ENCODE measurements at regions not wholly inside any gene's neighbourhood (a gene's known extent, or its start where the extent isn't known, plus 50 kb on each side); places are given as distances from the start of the nearest gene placed in this dataset.
A peak's percentile ranks its signal among the peaks of the same experiment; 100 is the strongest.

DNA sequence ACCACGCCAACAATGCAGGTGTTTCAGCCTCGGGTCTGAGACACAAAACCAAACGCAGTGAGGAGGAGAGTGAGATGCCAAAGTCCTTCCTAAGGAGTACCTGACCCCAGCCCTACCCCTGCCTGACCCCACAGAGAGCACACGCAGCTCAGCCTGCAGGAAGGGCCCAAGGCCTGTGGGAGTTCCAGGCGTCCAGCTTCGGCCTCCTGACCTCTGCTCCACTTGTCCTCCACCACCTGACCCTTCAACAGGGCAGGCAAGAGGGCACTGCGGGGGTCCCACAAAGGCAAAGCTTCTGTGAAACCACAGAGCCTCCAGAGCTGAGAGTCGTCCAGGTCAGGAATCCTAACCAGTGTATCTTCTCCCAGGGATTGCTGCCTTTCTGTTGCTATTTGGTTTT lies 122.0 kb upstream of the PPP2R2D start:
- intact Hi-C loops (cut with DNase I, micrococcal nuclease), result no loop called here
- no peak for DNase-seq
- no peak for ATAC-seq

DNA sequence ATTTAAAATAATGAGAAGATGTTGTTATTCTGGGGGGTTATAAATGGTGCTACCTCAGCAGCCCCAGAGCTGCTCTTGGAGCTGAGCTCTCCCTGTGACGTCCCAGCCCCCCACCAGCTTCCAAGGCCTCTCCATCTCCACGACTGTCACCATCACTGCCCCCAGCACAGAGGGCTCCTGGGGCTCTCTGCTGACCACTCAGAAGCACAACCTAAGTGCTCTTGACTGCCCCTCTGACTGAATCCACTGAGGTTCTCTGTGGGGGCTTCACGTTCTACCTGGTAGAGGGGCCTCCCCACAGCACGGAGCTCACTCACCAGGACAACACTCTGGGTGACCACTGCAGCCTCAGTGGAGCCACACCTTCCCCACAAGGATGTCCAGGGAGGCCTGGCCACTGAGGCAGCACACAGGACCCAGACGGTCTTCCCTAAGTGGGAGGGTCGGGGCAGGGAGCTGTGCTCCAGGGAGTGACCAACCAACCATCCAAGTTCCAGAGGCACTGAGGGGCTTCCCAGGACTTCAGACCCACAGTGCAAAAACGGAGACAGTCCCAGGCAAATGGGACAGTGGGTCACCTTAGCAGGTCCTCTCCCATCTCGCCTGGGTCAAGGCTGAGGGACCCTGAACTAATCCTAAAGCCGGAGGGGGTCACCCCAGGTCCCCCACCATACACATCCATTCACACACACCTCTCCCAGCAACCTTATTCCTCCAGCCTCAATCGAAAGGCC lies 121.0 kb upstream of the PPP2R2D start:
- ATAC-seq, result no peak
- intact Hi-C loops (cut with DNase I, micrococcal nuclease), result no loop called here
- no peak for DNase-seq

GRCh38 chr10:131781076-131781475 lies 119.7 kb upstream of the PPP2R2D start:
- ATAC-seq (no peak), DNase-seq (no peak)
- intact Hi-C loops (cut with DNase I, micrococcal nuclease), result no loop called here

- ATAC-seq, result no peak
- intact Hi-C loops (cut with DNase I, micrococcal nuclease), result no loop called here
- no peak for DNase-seq
These were observed 119.0 kb upstream of the PPP2R2D start for GRCh38 chr10:131781791-131782190.

DNA sequence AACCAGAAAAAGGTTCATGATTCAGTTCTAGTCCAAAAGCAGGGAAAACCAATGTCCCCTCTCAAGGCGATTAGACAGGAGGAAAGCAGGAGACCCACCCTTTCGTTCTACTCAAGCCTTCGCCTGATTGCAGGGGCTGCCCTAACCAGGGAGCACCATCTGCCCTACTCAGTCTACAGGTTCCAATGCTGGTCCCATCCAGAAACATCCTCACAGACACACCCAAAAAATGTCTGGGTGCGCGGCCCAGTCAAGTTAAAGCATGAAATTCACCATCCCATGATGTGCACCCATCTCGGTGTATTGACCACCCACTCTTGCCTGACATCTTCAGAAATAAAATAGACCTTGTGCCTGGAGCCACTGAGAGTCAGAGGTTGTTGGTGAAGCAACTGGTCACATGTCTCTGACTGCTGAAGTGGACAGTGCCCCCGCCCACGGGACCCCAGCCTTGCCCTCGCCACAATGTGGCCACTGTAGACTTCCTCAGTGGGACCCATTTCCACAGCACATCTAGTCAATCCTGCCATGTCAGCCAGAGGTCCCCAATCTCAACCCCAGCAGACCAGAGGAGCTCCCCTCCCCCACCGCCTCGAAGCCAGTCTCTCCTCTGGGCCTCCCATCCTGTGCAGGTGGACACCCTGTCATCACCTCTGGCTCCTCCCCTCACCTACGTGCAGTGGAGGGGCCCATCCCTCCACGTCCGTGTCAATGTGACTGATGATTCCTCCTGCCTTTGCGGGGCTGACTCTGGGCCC lies 116.3 kb upstream of the PPP2R2D start:
- no peak for DNase-seq
- no peak for ATAC-seq
- intact Hi-C loops (cut with DNase I, micrococcal nuclease), result no loop called here

- intact Hi-C loops (cut with DNase I, micrococcal nuclease), result no loop called here
- ATAC-seq (no peak), DNase-seq (no peak)
These were observed 115.7 kb upstream of the PPP2R2D start for GRCh38 chr10:131785121-131785460.

GRCh38 chr10:131786756-131787605 lies 113.8 kb upstream of the PPP2R2D start:
- intact Hi-C loops (cut with DNase I, micrococcal nuclease), result no loop called here
- DNase-seq, result peak in 1 of 2 donors; percentile 26
- ATAC-seq, result no peak

- intact Hi-C loops (cut with DNase I, micrococcal nuclease), result no loop called here
- ATAC-seq (no peak), DNase-seq (no peak)
These were observed 112.8 kb upstream of the PPP2R2D start for GRCh38 chr10:131787961-131788360.

DNA sequence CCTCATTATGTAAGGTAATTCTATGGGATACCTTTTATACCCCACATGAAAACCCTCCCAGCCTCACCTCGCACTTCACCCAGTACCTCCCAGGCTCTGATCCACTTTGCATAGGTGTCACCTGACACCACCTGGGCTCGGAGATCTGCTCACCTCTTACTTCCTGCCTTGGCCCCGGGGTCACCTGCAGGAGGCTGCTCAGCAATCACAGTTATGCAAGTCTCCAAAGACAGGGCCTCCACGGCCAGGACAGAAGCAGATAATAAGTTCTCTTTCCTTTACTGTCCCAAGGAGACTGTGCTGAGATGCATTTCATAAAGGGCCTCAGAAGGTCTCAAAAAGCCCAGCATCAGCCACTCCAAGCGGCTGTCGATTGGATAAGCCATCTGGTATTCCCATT lies 112.4 kb upstream of the PPP2R2D start:
- no peak for ATAC-seq
- no peak for DNase-seq
- intact Hi-C loops (cut with DNase I, micrococcal nuclease), result no loop called here

- intact Hi-C loops (cut with DNase I, micrococcal nuclease), result no loop called here
- no peak for DNase-seq
These were observed 111.3 kb upstream of the PPP2R2D start for GRCh38 chr10:131789516-131789915.

GRCh38 chr10:131790021-131790420 lies 110.8 kb upstream of the PPP2R2D start:
- intact Hi-C loops (cut with DNase I, micrococcal nuclease), result no loop called here
- DNase-seq (no peak), ATAC-seq (no peak)

More at GRCh38 chr10:131789516-131789915, 111.3 kb upstream of the PPP2R2D start:
- ATAC-seq, result no peak

- ATAC-seq (no peak), DNase-seq (no peak)
These were observed 108.7 kb upstream of the PPP2R2D start for GRCh38 chr10:131792011-131792651.

GRCh38 chr10:131792809-131793208 lies 108.0 kb upstream of the PPP2R2D start:
- intact Hi-C loops (cut with DNase I, micrococcal nuclease), result no loop called here
- ATAC-seq (no peak), DNase-seq (no peak)

More at GRCh38 chr10:131792011-131792651, 108.7 kb upstream of the PPP2R2D start:
- intact Hi-C loops (cut with DNase I, micrococcal nuclease), result no loop called here

DNA sequence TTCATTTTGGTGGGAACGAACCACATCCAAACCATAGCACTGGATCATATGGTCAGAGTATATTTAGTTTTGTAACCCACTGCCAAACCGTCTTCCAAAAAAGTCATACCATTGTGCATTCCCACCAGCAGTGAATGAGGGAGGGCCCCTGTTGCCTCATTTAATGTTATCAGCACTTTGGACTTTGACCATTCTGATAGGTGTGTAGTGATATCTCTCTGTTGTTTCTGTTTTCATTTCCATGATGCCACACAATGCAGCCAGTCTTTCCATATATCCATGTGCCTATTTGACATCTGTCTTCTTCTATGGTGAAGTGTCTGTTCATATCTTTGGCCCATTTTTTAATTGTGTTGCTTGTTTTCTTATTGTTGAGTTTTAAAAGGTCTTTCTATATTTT lies 105.0 kb upstream of the PPP2R2D start:
- DNase-seq (no peak), ATAC-seq (no peak)
- intact Hi-C loops (cut with DNase I, micrococcal nuclease), result no loop called here

DNA sequence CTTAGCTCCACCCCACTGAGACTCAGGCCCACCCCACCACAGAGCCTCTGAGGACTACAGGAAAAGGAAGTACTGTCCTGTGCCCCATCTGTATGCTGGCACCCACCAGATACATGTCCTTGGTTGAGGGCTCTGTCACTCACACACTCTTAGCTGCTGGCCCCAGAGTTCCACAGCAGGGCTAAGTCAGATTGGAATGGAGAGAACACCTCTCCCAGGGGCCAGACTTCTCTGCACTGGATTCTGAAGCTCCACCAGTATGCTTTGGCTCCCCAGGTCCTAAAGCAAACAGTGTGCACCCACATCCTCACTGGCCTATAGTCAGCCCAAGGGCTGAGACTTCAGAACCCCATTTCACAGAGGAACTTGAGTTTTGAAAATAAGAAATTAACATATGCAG lies 103.2 kb upstream of the PPP2R2D start:
- intact Hi-C loops (cut with DNase I, micrococcal nuclease), result no loop called here
- no peak for ATAC-seq
- DNase-seq, result no peak

- intact Hi-C loops (cut with DNase I, micrococcal nuclease), result no loop called here
- no peak for ATAC-seq
- no peak for DNase-seq
These were observed 101.4 kb upstream of the PPP2R2D start for GRCh38 chr10:131799429-131799828.

- ATAC-seq (no peak), DNase-seq (no peak)
- intact Hi-C loops (cut with DNase I, micrococcal nuclease), result no loop called here
These were observed 98.5 kb upstream of the PPP2R2D start for GRCh38 chr10:131802156-131802915.

DNA sequence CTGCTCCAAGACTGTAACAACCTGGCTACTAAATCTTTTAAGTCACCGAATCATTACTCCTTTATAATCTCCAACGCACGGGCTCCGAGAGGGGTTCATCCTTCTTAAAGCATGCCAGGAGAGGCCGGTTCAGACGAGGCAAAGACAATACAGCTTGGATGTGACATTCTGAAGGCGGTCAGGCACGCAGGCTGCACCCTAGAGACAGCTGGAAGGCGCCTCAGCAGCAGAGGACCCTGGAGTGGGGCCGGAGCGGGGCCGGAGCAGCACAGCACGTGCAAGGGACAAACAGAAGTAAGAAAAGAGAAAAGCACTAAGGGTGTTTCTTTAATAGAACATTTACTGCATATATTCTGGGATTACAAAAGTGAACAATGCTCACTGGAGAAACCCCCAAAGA lies 97.8 kb upstream of the PPP2R2D start:
- ATAC-seq (no peak), DNase-seq (no peak)
- intact Hi-C loops (cut with DNase I, micrococcal nuclease), result no loop called here
